T47D (cell line): ENCODE measurements at regions not wholly inside any gene's neighbourhood (a gene's known extent, or its start where the extent isn't known, plus 50 kb on each side); places are given as distances from the start of the nearest gene placed in this dataset.
A peak's percentile ranks its signal among the peaks of the same experiment; 100 is the strongest.

ENCODE experiments used
- DNase-seq, 2 experiments: peaks; one replicate each; pipeline versions ENCODE4 v3.0.0 to v3.0.0-alpha.2; 2011 to 2012; ENCODE audit warnings: low read depth in 1 of 2, low spot score in 1 of 2
- JUND ChIP-seq: IDR thresholded peaks from 2 replicates; pipeline ENCODE4 v1.6.1; 2012; ENCODE audit warnings: low read depth
- in situ Hi-C: cut with HindIII; loops from 2 replicates; pipeline ENCODE4 v1.10.0; 2016; ENCODE audit warnings: low sequenced_read_pairs, low pct_unique_long_range_greater_than_20kb

DNA sequence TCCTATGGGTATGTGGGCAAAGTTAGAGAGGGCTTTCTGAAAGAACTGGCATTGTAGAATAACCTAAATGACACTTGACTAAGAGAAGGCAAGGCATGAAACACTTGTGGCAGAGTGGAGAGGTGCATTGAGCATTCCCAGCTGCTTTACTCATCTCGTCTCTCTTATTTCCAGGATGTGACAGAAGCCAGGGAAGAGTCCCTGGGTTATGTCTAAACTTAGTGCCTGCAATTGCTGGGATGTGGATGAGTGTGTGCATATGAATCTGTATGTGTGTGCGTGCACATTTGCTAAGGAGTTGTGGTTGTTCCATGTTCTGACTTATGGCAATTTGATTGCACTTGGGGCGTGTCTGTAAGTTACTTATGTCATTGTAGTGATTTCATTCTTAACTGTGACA, 1326.5 kb upstream of the B3GALT2 start:
- no peak for DNase-seq
- in situ Hi-C loops: no loop called here
- no peak for TF ChIP-seq JUND

DNA sequence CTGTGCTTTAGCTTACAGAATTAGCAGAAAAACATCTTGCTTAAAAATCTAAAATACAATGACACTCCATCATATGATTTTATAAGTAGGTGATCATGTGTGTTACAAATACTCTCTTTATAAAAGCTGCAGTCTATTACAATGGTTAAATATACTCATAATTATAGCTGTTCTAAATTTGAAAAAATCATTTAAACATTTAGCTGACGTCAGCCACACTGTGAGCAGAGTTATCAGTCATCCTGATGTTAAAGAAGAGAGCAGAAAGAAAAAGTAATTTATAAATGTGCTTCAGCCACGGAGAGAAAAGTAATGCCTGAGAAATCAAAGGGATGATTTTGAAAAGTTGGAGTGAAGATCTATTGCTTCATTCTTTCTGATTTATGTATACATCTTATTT, 1325.9 kb upstream of the B3GALT2 start:
- no peak for DNase-seq
- in situ Hi-C loops: no loop called here
- no peak for TF ChIP-seq JUND

- in situ Hi-C loops: no loop called here
- no peak for DNase-seq
- TF ChIP-seq JUND: no peak
Measured at GRCh38 chr1:194503209-194503608, 1316.8 kb upstream of the B3GALT2 start.

GRCh38 chr1:194495434-194495833, 1309.0 kb upstream of the B3GALT2 start:
- DNase-seq: no peak
- in situ Hi-C loops: no loop called here
- no peak for TF ChIP-seq JUND

DNA sequence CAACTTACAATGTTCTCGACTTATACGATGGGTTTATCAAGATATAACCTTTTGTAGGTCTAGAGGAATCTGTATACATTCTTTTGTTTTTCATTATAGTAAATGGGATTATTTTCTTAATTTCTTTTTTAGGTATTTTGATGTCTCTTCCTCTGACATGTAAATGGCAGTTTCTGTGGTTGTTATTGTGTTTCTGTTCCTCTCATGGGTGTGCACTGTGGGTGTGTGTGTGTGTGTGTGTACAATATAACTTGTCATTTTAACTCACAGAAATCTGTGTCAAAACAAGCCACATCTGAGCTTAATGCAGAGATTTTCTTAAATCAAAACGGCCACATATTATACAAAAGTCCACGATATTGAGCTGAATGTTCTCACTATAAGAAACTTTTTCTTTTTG, 1300.8 kb upstream of the B3GALT2 start:
- in situ Hi-C loops: no loop called here
- no peak for DNase-seq
- no peak for TF ChIP-seq JUND

DNA sequence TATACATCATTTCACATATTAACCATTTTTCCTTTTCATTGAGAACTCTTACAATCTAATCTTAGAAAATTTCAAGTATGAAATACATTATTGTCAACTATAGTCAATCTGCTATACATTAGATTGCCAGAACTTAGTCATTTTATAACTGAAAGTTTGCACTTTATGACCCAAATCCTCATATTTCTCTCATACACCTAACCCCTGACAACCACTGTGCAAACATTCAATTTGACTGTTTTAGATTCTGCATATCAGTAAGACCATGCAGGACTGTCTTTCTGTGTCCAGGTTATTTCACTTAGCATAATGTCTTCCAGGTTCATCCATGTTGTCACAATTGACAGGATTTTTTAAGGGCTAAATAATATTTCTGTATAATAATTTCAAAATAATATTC, 1299.0 kb upstream of the B3GALT2 start:
- DNase-seq: no peak
- in situ Hi-C loops: no loop called here
- no peak for TF ChIP-seq JUND

- DNase-seq: no peak
- no peak for TF ChIP-seq JUND
- in situ Hi-C loops: no loop called here
Measured at GRCh38 chr1:194478731-194479130, 1292.3 kb upstream of the B3GALT2 start.

DNA sequence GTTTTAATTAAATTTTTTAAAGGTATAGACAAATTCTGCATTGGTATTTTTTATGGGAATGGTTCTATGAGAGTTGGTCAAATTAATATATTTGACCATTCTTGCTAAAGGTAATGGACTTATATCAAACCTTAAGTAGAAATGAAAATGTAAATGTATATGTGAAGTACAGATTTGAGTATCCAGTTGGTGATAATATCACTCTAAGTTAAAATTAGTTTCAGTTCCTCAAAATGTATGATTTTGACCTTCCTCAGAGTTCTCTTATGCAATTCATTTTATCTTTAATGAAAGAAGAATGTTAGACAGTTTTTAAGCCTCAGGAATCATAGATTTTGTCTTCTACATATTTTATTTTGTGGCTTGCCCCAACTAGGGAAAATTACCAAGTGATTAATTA, 1291.5 kb upstream of the B3GALT2 start:
- in situ Hi-C loops: no loop called here
- DNase-seq: no peak
- TF ChIP-seq JUND: no peak

- no peak for TF ChIP-seq JUND
- in situ Hi-C loops: no loop called here
- DNase-seq: no peak
Measured at GRCh38 chr1:194476872-194477271, 1290.5 kb upstream of the B3GALT2 start.

- TF ChIP-seq JUND: no peak
- no peak for DNase-seq
- in situ Hi-C loops: no loop called here
Measured at GRCh38 chr1:194476351-194476750, 1289.9 kb upstream of the B3GALT2 start.

GRCh38 chr1:194474701-194475100, 1288.3 kb upstream of the B3GALT2 start:
- TF ChIP-seq JUND: no peak
- in situ Hi-C loops: no loop called here

DNA sequence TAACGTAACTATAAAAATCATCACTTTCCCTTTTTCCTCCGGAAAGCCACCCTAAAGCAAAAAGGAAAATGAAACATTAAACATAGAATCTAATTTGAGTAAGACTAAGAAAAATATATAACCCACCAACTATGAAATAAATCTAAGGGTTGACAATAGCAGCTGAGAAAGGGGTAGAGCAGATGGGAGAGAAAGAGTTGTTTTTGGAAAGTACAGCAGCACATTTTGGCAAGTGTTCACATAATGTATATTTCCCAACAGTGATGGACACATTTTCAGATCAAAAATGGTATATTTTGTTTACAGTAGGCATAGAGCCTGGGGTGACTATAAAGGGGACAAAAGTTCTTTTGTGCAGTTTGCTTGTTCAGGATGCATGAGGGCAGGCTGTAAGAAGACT, 1287.4 kb upstream of the B3GALT2 start:
- in situ Hi-C loops: no loop called here
- DNase-seq: no peak
- TF ChIP-seq JUND: no peak

More at GRCh38 chr1:194474701-194475100, 1288.3 kb upstream of the B3GALT2 start:
- no peak for DNase-seq

DNA sequence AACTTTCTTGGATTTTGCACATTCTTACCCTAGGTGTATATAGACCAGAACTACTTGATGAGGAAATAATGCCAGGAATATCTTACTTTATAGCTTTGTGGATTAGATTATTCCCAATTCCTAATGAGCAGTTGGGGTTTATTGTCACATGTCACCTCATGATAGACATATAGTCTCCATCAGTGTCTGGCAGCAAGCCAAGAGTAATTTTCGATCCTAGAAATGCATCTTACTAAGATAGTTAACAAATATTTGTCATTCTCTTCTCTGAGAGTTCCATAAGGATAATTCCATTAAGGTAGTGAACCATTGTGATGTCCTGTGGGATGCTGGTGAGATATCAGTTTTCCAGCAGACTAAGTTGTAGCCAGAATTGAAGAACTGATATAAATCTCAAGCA, 1282.9 kb upstream of the B3GALT2 start:
- in situ Hi-C loops: no loop called here
- DNase-seq: no peak
- TF ChIP-seq JUND: no peak

DNA sequence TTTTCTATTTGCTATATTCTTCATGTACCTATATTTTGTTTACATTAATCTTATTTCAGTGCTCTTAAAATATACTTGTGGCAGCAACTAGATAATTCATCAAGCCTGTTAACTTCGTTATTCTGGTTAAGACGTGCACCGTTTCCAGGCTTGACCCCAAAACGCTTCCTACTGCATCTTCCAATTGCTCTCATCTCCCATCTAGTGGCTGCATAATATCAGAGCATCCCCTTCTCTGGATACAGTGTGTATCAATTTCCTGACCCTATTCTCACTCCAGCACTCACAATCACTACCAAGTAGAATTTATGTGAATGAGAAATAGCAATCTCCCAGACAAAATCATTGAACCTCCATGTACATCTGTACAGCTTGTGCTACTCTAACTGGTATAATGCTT, 1280.3 kb upstream of the B3GALT2 start:
- peak in 1 of 2 experiments; percentile 39 for DNase-seq
- TF ChIP-seq JUND: no peak

DNA sequence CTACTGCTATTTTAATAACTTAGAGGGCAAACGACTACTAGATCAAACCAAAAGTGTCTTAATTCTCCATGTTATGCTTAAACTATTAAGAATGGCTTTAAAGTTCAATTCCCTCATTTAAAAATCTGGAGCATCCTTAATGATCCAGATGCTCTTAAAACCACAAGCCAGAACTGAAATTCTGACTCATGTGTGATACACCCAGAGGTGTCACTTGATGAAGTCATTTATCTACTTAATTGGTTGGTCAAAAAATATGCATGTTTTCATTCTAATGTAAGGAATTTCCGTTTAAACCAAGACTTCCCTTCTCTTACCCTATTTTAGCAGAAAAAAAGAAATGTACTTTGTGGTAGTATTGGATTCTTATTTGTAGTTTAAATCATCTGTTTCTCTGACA, 1261.2 kb upstream of the B3GALT2 start:
- in situ Hi-C loops: no loop called here
- no peak for DNase-seq
- TF ChIP-seq JUND: no peak

More for the DNA sequence above, 1280.3 kb upstream of the B3GALT2 start:
- in situ Hi-C loops: no loop called here
